PFSK-1 (cell line): ENCODE measurements at regions not wholly inside any gene's neighbourhood (a gene's known extent, or its start where the extent isn't known, plus 50 kb on each side); places are given as distances from the start of the nearest gene placed in this dataset.

Experiments
- POLR2AphosphoS5 ChIP-seq: IDR thresholded peaks from 2 replicates; pipeline ENCODE4 v1.6.1; 2012; ENCODE audit warnings: low read depth, mild to moderate bottlenecking, control low read depth, low read length, moderate library complexity
- REST ChIP-seq, 2 experiments: IDR thresholded peaks; 2 replicates each; pipeline versions ENCODE4 v1.6.1 to v1.8.0; 2011 to 2012; ENCODE audit warnings: low read depth in 2 of 2, low read length in 2 of 2, control low read depth in 1 of 2, inconsistent platforms in 1 of 2, mild to moderate bottlenecking in 1 of 2, moderate library complexity in 1 of 2; ENCODE audit not compliant: insufficient read depth in 1 of 2
- SIN3A ChIP-seq: IDR thresholded peaks from 2 replicates; pipeline ENCODE4 v1.6.1; 2012; ENCODE audit warnings: mild to moderate bottlenecking, low read length, moderate library complexity, borderline replicate concordance; ENCODE audit not compliant: insufficient read depth
- TAF1 ChIP-seq: IDR thresholded peaks from 2 replicates; pipeline ENCODE4 v1.6.1; 2012; ENCODE audit warnings: low read length, control low read depth, borderline replicate concordance; ENCODE audit not compliant: insufficient read depth

- no peak for TF ChIP-seq TAF1
- no peak for TF ChIP-seq REST (IDR thresholded peaks at IDR 0.05; ENCODE audit: insufficient read depth in 1 of 2, low read depth in 2 of 2, low read length in 2 of 2)
- no peak for TF ChIP-seq SIN3A
- no peak for TF ChIP-seq POLR2AphosphoS5
Measured at GRCh38 chr6:134853111-134854055, 96.5 kb downstream of the ALDH8A1 start.
